ENCODE measurements at regions not wholly inside any gene's neighbourhood (a gene's known extent, or its start where the extent isn't known, plus 50 kb on each side); places are given as distances from the start of the nearest gene placed in this dataset.

DNA sequence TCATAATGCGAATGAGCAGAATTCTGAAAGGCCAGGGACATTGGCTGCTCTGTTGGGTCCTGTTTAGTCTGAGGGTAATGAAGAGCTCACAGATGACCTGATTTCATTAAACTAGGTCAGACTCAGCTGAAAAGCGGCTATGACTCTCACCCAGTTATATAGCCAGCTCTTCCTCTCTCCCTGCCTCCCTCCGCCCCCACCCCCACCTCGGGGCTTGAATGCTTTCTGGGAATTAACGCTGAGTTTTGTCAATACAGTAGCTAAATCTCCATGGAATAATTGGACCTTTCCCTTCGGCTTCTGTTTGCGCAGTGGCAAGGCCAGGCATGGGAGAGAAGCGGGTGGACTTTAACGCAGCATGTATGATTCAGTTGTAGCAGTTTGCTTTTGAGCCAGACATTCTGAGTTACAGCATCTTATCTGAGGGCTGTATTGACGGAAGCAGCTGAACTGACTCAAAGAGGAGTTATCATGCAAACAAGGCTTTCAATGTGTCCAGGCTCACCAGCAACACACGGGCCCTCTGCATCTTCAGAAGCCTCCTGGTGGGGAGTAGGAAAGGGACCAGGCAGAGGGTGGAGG lies 110.6 kb downstream of the MYCN start:
- no peak for DNase-seq (ENCODE audit: low spot score)

DNA sequence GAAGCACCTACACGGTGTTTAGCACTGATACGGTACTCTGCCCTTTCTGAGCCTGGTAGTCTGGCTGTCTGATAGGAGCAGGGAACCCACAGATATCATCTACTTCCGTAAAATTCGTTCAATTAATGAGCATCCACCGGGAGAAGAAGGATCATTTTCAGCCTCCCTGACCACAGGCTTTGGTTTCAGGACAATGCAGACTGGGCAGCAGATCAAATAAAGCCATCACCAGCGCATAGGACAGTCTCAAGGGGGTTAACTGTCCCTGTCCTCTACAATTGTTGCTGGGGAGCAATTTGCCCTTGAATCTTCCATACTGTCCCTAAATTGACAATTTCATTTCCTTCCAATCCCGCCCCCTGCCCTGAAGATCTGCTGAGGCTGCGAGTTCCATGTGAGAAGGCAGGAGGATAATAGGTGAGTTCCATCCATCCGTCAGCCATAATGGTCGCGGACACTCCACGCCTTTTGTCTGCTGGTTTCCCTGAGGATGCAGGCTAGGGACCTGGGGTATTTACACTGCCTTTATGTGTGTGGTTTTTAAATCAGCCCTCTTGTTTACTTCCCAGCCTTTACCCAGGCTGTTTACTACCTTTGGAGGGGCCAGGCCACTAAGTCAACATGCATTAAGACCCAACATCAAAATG lies 110.0 kb downstream of the MYCN start:
- DNase-seq (ENCODE audit: low spot score), result no peak

DNA sequence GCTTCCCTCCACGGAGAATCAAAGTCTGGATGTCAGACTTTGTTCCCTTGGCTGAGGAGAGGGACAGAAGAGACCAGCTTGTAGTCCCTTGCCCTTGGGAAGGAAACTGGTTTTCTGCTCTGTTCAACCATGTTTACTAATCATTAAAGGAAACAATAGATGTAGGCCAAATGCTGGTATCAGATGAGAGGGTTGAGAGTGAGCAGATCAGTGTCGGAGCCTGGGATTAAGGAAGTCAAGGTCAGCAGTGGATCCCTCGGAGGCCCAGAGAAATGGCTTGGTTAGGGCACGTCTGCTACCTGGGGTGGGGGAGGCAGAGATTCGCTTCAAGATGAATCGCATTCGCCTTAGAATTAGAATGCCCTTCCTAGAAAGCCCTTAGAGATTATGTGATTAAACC lies 109.1 kb downstream of the MYCN start:
- no peak for DNase-seq (ENCODE audit: low spot score)

DNA sequence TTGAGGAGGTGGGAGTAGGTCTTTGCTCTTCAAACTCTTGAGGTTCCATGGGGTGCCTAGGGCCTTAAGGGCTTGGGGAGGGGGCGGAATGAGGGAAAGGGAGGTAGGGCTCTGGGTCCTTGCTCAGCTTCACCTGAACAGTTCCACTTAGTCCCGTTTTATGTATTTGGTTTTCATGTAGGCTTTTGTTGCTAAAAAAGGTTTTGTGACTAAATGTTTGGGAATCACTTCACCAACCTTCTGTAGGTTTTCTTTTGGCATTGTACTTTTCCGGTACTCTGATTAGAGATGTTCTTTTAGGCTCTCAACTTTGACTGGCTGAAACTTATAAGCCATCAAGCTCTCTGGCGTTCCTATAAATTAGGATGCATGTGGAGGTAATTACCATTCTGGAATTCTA lies 108.1 kb downstream of the MYCN start:
- no peak for DNase-seq (ENCODE audit: low spot score)

DNA sequence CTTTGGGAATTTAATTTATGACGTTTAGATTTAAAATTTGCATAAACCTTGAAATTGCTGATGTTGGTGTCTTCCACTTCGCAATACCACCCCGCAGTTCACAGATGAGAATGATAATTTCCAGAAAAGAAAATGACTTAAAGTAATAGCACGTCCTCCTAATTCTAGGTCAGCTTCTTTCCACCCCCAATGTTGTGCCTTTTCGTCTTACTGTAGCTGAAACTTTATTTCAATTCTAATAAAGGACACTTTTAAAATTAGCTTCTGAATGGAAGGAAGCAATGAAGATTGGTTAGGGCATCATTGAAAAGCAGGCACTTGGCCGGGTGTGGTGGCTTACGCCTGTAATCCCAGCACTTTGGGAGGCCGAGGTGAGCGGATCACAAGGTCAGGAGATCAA lies 107.4 kb downstream of the MYCN start:
- DNase-seq (ENCODE audit: low spot score), result no peak

DNA sequence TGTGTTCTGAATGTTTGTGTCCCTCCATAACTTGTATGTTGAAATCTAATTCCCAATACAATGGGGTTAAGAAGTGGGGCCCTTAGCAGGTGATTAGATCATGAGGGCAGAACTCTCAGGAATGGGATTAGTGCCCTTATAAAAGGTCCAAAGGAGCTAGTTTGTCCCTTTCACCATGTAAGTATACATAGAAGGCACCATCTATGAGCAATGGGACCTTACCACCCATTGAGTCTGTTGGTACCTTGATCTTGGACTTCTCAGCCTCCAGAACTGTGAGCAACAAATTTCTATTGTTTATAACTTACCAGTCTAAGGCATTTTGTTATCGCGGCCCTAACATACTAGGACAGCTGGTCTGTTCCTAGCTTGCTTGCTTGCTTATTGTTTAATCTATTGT lies 106.3 kb downstream of the MYCN start:
- no peak for DNase-seq (ENCODE audit: low spot score)

DNA sequence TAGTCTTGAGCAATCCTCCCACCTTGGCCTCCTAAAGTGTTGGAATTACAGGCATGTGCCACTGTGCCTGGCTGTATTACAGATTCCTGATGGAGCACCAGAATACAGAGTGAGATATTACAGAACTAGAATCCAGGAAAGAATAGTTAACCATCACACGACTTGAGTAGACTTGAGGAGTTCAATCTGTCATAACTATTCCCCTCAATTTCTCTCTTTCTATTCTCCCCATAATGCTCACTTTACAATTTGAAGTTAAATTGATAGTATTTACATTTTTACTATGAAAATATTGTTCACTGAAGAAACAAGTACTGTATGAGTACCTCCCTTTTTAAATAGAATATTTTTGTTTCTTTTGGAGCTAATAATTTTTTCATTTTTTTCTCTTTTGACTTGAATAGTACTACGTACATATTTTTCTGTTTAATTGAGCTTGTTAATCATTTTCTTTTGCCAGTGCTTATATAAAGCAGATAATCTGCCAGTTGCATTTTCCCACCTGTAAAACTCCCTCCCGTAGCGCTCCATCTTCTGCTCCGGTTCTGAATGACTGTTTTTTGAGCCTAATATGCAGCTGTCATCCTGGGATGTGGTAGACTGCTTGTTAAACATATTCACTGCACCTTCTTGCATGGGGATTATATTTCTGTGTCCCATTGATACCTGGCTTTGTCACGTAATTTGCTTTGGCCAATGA lies 105.5 kb downstream of the MYCN start:
- DNase-seq (ENCODE audit: low spot score), result no peak

DNA sequence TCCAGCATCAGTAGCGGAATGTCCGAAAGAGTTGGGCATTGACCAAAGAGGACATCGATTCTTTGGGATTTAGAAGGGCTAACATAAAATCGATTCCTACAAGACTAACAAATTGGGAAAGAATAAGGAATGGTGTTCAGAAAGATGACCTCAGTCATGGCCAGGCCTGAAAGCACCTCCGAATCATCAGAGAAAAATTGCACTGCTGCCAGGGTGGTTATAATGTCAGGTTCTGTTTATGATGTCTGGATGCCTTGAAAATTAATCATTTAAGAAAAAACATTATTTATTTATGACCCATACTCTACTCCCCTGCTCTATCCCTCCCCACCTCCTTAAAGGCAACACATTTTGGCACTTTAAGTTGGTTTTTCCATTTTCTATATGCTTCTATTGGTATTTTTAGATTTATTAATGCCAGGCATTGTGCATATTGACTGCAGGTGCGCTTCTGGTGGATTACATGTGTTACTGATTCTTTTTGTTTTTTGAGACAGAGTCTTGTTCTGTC lies 104.7 kb downstream of the MYCN start:
- DNase-seq (ENCODE audit: low spot score), result no peak

DNA sequence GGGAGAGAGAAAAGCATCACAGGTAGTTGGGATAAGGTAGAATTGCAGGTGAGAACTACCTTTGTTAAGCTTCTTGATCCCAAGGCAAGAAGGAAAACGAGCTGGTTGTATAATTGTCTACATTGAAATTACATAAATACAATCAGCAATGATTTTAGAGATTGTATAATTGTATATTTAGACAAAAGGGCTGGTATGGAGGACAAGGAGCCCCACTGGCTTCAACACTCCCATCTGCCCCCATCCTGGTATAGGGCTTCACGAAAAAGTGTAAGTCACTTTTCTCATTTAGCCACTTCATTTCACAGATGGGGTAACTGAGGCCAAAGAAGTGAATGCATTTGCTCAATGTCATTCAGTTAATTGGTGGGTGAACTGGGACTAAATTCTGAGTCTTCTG lies 103.3 kb downstream of the MYCN start:
- DNase-seq (ENCODE audit: low spot score), result no peak

DNA sequence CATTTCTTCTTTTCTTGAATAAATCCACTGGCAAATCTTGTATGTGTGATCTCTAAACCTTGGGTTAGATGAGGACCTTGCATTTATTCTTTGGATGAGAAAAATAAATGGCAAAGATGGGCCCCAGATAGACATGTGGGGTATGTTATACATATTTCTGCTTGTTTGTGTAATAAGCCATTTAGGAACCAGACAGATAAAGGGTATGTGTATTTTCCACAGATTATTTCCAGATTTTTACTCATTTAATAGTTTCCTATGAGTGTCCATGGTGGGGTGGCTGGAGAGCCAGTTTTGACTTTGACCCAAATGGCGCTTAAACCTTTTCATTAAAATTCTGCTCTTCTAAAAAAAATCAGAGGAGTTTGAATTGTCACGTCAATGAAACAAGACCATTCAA lies 102.8 kb downstream of the MYCN start:
- no peak for DNase-seq (ENCODE audit: low spot score)

DNA sequence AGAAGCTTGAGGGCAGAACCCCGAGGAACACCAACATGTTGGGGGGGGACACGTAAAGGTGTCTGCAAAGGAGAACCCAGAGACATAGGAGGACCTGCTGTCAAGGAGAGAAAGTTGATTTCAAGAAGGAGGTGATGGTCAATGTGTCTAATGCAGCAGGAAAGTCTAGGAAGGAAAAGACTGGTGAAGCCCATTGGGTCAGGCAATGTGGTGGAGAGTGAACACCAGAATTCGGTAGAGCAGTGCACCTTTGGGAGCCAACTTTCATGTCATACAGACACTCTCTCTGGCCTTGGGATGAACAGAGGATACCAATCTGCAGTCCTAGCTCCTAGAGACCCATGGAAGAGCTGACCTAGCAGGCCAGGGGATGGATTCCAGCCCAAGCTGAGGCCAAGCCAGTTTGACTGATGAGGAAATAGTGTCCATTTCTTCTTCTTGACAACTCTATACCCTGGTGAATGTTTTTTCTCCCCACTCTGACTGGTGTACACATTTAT lies 101.9 kb downstream of the MYCN start:
- no peak for DNase-seq (ENCODE audit: low spot score)

DNA sequence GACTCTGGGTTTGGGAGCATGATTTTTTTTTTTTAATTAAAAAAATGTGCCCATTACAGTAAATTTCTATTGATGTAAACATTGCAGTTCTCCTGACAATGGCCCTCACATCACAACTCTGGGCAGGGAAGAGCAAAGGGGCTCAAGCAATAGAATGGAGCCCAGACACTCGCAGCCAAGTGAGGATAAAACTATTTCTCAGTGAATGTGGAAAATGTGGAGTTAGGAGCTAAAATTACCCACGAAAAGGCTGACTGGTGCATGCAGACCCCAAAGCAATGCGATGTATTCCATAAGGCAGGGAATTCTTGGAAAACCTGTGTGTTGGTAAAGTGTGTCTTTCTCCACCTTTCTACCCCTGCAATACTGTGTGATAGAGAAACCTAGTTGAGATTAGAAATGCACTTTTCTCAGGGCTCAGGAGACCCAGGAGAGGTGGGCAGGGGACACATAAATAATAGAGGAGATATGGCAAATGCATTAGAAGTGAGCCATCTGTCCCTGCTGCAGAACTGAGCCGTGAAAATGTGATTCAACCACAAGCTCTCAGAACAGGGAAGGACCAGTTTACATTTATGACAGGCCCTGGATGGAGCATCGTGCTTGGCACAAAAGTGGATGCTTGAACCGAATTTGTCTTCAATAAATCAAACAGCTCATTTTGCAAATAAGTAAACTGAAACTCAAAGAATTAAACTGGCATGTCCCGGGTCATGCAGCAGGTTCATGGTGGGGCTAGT lies 100.1 kb downstream of the MYCN start:
- DNase-seq (ENCODE audit: low spot score), result no peak

DNA sequence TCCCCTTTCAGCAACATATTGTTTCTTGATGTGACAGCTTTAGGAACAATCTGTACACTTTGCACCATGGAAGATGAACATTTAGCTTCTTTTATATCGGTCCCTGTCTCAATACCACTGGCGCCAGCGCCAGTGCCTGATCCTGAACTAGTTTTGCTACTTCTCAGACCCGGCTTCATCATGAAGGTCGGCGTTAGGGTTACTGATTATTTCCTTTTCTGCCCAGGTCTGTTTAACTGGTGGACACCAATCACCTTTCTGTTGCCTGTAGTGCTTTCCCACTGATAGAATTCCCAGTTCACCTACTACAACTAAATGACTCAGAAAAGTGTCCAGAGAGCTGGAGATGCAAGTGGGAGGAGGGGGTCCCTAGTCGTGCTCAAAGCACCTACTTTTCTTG lies 99.5 kb downstream of the MYCN start:
- DNase-seq (ENCODE audit: low spot score), result no peak

DNA sequence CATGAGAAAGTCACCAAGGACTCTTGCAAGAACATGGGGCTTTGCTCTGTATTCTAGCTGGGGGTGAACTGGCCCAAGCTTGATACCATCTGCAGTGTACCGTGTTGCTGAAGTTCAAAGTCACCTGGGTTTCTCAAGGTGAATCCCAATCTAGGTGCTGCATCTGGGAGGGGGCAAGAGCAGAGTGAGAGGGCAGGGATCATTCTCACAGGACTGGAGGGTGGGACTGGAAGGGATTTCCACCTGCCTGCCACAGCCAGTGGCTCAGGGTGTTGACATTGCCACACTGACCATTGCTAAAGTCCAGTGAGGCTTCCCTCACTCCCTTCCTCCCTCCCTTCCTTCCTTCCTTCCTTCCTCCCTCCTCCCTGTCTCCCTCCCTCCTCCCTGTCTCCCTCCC lies 98.7 kb downstream of the MYCN start:
- DNase-seq (ENCODE audit: low spot score), result no peak

DNA sequence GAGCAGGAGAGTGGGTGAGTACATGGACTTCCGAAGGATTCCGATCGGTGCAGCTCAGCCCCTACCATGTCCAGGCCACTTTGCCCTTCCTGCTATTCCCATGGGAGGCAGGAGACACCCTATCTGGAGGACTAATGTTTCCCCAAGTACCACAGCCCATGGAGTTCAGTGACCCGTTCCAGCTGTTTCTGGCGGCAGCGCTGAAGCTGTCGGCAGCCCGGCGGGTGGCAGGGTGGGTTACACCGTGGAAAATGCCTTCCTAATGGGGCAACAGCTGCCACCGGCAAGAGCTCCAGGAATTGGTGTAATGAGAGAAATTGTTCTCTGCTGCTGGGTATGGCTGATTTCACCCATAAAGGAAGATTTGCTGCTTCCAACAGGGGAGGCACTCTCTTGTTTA lies 98.3 kb downstream of the MYCN start:
- no peak for DNase-seq (ENCODE audit: low spot score)

DNA sequence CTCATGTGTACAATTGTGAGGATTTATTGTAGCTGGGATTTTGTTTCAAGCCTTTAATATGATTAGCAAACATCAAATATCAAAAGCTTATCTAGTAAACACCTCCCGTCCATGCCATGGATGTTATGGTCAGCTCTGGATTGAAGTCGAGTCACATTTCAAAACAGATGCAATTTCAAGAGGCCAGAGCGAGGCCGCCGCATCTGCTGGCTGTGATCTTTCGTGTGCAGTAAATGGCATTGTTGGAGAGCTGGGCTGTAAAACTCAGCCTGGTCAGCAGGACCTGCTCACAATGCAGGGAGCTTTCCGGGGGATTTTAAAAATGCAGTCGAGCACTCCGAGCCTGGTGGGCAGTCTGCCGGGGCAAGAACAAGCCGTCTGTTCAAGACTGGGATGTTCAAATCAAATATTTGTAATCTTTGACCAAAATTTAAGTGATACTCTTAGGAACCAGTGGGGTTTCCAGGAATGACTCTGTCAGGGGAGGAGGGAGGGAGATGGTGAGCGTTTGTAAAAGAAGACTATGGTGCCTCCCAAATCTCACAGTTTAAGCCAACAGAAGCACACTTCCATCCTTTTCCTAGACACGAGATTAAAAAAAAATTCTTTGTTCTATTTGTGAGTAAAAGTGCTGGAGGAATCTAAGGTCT lies 97.6 kb downstream of the MYCN start:
- no peak for DNase-seq (ENCODE audit: low spot score)

DNA sequence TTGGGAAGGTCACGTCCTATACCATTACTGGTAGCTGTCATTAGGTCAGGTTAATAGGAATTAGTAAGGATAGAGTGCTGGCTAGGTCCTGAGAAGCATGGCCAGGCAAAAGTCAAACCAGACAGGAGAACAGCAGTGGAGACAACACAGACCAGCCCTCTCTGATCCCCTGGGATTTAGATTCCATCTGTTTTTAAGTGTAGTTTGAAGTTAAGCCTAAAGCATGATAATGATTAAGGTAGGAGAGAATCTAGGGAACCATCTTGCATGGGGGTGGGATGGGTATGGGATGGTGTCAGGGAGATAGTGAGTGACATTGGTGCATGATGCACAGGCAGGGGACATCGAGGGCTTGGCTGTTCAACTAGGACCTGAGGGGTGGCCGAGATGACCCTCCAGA lies 96.6 kb downstream of the MYCN start:
- no peak for DNase-seq (ENCODE audit: low spot score)

DNA sequence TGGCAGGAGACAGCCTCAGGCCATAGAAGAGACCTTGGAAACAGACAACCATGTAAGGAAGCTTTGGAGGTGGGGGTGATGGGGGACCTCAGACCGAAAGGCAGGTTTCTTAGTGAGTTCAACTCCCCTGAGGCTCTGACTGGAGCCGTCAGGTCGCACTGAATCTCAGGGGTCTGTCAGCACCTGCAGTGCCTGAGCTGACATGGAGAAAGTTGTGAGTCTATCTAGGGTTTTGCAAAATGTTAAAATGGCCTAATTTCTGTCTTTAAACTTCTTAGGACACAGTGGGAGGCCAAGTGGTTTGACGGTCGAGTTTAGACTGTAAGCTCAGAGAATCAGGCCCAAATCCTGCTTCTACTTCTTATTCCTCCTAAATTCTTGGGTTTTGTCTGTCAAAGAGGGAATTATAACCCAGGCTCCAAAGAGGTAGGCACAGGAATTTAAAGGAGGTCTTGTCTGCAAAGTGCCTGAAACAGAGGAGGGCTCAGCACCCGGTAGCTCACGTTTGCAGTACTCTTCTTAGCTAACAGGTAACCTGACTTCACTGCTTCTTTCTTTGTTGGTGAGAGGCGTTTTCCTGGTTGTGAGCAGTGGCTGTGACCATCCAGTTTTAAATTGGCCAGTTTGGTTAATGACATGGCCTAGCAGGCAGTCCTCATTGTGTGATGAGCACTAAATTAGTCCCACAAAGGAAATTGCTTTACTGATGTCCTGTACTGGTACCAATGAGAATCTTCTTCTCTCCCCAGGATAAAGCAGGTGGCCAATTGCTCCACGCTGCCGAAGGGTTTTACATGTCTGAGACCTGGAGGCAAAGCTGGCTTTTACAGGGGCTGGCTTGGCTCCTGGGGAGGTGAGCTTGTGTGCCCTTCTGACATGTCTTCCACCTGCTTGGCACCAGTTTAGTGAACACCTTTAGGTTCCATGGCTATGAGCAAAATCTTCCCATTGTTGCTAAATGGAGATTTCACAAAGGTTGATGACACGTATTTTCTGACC lies 95.7 kb downstream of the MYCN start:
- no peak for DNase-seq (ENCODE audit: low spot score)

DNA sequence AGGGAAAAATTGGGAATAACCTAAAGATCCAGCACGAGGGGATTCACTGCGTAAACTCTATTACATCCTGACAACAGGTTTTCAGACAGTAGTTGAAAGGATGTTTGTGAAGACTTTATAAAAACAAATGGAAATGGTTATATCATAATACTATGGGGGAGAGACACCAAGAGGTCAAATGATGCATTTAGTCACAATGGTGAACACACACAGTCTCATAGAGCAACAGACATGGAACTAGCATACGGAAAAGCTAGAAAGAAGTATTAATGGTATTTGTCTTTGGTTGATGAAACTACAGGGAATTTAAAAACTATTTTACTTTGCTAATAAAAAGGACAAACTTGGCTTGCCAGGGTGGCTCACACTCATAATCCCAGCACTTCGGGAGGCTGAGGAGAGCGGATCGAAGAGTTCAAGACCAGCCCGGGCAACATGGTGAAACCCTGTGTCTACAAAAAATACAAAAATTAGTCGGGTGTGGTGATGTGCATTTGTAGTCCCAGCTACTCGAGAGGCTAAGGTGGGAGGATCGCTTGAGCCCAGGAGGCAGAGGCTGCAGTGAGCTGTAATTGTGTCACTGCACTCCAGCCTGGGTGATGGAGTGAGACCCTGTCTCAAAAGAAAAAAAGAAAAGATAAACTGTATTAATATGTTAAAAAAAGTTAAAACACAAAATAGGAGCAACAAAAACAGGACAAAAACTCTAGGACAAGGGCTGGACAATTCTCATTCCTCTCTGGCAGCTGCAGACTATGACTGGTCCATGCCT lies 94.8 kb downstream of the MYCN start:
- no peak for DNase-seq (ENCODE audit: low spot score)
